Body of pancreas (tissue), 4 donors: ENCODE measurements at regions not wholly inside any gene's neighbourhood (a gene's known extent, or its start where the extent isn't known, plus 50 kb on each side); places are given as distances from the start of the nearest gene placed in this dataset.

Experiments used
- POLR2A ChIP-seq, 3 donors: fragments of 450-650 bp; IDR thresholded peaks; one replicate each; pipeline ENCODE4 v1.6.1; 2016; ENCODE audit warnings: antibody characterized with exemption in 3 of 3, mild to moderate bottlenecking in 2 of 3
- TF ChIP-seq, protein P1 (sequence below), 7 experiments: fragments of 450-650 bp in 4 of 7; fragments of 200-600 bp in 3 of 7; sonication (generic) in 3 of 7; IDR thresholded peaks; one replicate each; pipeline ENCODE4 v1.5.1; 2016 to 2019; ENCODE audit warnings: antibody characterized with exemption in 7 of 7

DNA sequence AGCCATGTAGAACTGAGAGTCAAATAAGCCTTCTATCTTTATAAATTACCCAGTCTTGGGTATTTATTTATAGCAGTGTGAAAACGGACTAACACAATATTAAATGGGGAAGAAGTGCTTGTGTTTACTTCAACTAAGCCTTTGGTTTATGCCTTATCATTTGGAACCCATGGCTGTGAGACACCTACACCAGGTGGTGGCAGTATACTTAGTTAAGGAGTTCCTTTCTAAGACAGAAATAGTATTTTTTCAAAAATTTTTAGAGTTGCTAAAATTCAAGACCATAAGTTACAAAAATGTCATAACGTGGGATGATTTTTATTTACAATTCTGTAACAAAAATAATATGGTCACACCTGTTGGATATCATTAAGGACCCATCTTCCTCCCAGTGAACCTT lies 354.5 kb upstream of the SOX14 start:
- no peak for TF ChIP-seq POLR2A (IDR thresholded peaks at IDR 0.05)
- TF ChIP-seq, protein P1, sequence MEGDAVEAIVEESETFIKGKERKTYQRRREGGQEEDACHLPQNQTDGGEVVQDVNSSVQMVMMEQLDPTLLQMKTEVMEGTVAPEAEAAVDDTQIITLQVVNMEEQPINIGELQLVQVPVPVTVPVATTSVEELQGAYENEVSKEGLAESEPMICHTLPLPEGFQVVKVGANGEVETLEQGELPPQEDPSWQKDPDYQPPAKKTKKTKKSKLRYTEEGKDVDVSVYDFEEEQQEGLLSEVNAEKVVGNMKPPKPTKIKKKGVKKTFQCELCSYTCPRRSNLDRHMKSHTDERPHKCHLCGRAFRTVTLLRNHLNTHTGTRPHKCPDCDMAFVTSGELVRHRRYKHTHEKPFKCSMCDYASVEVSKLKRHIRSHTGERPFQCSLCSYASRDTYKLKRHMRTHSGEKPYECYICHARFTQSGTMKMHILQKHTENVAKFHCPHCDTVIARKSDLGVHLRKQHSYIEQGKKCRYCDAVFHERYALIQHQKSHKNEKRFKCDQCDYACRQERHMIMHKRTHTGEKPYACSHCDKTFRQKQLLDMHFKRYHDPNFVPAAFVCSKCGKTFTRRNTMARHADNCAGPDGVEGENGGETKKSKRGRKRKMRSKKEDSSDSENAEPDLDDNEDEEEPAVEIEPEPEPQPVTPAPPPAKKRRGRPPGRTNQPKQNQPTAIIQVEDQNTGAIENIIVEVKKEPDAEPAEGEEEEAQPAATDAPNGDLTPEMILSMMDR (IDR thresholded peaks at IDR 0.05) = no peak
